ENCODE measurements at regions not wholly inside any gene's neighbourhood (a gene's known extent, or its start where the extent isn't known, plus 50 kb on each side); places are given as distances from the start of the nearest gene placed in this dataset.

GRCh38 chr1:55815745-55816455 is 600.7 kb upstream of the USP24 start (continued):
- TF ChIP-seq ATF3 (IDR thresholded peaks at IDR 0.05; ENCODE audit: insufficient read depth, low read depth, low read length) = no peak
